Activated T-helper 9 cell treated with anti-CD3 and anti-CD28 coated beads, Interleukin-2, amount 50 U/mL, for 16 hours (primary cell): ENCODE measurements at regions not wholly inside any gene's neighbourhood (a gene's known extent, or its start where the extent isn't known, plus 50 kb on each side); places are given as distances from the start of the nearest gene placed in this dataset.

ENCODE experiments used
- DNase-seq: peaks from one replicate; pipeline ENCODE4 v3.0.0-alpha.2; 2020; ENCODE audit warnings: low read depth

GRCh38 chr1:14302025-14302424 lies 296.5 kb upstream of the KAZN start:
- DNase-seq = no peak

- no peak for DNase-seq
These were observed 295.5 kb upstream of the KAZN start for GRCh38 chr1:14303011-14303410.

DNA sequence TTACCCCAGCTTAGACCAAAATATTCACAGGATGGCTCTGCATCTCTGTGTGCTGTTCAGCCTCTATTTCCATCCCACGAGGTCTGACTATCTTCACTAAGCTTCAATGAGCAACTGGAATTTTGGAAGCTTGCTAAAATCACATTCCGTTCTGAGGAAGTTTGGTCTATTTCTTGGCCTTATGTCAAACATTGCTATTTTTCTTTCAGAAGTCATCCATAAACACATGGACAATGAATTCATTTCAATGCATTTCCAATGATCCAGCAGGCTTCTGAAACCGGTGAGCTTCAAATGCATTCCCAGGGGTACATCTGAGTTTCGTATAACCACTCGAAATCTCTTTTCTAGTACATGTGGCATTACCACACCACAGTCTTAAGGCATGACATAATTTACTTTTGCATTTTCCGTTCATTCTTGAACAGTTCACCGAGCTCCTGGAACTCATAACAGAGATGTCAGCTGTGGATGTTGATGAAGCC lies 294.1 kb upstream of the KAZN start:
- DNase-seq = no peak

DNA sequence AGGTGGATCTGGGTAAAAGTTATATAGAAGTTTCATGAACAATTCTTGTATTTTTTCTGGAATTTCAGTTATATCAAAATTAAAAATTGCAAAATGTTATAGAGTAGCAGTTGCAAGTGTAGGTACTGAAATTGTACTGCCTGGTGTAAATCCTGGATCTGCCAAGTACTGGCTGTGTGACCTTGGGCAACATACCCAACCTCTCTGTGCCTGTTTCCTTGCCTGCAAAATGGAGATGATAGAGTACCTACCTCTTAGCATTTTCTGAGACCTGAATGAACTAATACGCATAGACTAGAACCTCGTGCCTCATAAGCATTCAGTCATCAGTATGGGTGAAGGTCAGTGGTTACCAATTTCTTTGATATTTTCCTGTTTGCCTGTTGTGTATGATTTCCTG lies 290.0 kb upstream of the KAZN start:
- no peak for DNase-seq

GRCh38 chr1:14309984-14310383 lies 288.5 kb upstream of the KAZN start:
- DNase-seq = no peak

DNA sequence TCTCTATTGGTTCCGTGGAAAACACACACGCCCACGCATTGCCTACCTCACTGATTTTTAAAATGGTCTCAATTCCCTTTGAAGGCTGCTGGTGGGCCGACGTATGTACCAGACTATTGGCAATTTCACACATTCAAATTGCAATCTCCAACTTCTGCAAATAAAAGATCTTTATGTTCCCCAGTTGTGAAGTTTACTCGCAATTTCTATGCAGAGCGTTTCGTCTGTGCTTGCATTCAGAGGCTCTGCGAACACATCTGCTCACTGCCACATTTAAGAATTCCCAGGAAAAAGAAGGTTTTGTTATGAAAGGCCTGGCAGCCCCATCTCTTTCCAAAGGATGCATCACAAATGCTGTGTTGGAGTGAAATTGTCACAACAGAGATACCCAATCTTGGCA lies 288.0 kb upstream of the KAZN start:
- DNase-seq = no peak

DNA sequence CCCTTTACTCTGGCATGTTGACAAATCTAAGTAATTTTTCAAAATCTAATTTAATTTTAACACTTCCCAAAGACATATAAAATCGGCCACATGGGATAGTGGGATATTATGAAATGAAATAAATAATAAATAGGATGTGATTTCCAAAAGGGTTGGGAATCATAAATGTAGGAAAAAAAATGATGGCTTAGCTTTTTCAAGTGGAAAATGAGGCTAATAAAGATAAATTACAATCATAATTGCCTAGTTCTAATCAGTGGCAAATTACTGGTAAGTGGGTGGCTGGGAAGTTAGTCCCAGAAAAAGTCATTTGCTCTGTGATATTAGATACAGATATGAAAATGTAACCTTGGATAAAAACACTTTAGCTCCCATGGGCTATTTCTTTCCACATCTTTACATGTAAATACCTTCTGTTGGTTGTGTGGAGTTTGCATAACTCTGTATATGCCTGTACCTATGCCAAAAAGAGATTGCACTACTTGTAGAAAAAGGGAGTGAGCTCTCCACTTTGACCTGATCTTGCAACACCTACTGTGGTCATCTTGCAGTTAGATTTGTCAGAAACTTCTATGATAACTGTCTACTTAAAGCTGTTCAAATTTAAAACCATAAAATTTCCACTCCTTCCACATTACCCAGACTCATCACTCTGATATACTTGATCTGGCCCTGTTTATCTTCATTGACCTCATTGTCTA lies 284.6 kb upstream of the KAZN start:
- no peak for DNase-seq

DNA sequence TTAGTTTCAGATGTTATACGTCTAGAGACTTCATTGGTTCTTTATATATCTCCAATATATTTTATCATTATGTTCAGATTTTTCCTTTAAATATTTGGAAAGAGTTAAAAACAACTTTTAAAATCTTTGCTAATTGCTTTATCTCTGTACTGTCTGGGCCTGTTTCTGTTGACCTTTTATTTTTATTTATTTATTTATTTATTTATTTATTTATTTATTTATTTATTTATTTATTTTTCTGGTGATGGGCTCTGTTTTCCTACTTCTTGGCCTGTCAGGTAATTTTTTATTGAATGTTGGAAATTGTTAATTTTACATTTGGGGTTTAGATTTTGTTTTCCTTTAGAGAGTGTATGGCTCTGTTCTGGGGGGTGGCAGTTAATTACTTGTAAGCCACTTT lies 279.7 kb upstream of the KAZN start:
- no peak for DNase-seq

GRCh38 chr1:14320518-14320917 lies 278.0 kb upstream of the KAZN start:
- DNase-seq = no peak

DNA sequence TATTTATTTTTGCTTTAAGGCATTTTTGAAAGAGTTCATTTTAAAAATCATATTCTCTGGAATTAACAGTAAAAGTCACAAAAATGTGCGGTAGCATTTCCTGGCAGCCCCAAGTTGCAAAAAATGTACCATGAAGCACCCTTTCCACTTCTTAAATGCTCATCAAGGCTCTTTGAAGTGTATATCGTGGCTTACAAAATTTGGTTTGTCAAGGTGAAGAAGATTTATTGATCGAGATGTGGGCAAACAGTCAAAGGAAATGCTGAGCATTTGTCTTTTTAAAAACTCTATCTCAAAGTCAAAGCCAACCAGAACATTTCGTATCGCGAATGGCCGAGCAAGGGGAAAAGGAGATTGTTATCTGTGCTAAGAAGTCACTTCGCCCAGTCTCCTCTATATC lies 277.5 kb upstream of the KAZN start:
- no peak for DNase-seq

DNA sequence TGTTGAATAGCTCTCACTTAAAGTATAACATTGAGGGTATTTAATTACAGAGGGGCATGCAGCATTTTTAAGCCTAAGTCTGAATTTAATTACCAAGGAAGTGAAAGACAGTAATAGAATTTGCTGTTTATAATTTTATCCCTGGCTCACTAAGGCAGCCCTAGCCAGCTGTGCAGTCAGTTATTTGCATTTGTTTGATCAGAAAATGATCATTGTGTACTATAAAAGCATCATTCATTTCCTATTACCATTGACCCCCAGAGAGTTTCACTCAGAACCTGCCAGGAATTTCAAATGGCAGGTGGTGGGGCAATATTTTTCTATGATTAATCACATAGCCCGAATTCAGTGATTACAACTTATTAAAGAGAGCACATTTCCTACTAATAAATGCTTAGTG lies 277.1 kb upstream of the KAZN start:
- no peak for DNase-seq

- no peak for DNase-seq
These were observed 274.8 kb upstream of the KAZN start for GRCh38 chr1:14323568-14324247.

- DNase-seq = no peak
These were observed 274.2 kb upstream of the KAZN start for GRCh38 chr1:14324248-14324630.

DNA sequence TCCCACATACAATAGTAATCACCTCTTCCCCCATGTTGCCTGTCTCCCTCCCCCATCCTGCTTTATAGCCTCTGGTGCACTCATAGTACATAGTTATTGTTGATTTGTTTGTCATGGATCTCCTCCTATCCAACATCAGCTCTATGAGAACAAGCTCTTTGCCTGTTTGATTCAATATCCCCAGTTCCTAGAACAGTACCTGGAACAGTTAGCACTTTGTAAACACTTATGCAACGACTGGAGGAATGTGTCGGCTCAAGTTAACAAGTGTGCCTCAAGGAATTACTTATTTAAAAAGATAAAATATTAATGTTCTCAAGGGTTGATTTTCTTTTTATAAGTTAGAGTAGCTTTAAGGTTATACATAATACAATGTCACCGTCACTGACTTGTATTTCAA lies 271.6 kb upstream of the KAZN start:
- DNase-seq = no peak

DNA sequence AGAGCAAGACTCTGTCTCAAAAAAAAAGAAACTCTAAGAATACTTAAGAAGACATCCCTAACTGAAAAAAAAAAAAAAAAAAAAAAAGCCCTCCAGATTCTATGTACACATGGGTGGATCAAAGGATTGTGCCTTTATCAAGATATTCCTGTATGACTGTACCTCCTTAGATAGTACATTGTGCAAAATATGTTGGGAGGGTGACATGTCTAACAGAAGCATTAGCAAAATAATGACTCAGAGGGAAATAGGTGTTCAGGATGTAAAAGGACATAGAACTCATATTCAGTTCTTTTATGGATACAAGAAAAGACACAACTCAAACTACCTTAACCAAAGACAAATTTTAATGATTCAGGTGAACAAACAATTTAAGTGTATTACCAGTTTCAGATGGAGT lies 269.8 kb upstream of the KAZN start:
- DNase-seq = no peak

GRCh38 chr1:14332158-14332557 lies 266.3 kb upstream of the KAZN start:
- no peak for DNase-seq

- DNase-seq = no peak
These were observed 263.9 kb upstream of the KAZN start for GRCh38 chr1:14334336-14335176.

DNA sequence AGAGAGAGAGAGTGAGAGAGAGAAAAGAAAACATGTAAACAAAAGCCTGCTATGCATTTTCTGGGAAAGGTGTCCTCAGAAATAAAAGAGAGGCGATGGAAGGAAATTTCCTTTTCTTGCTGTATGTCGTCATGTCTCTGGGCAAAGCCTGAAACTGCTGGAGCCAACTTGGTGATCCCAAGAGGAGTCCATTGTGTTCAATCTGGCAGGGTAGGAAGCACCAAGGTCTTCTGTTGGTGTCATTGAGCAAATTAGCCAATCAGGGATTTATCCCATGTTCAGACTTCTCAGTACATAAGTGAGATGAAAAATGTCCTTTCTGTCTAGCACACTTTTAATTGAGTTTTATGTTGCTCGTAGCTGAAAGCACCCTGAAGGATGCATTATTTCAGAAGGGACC lies 260.0 kb upstream of the KAZN start:
- DNase-seq = no peak

DNA sequence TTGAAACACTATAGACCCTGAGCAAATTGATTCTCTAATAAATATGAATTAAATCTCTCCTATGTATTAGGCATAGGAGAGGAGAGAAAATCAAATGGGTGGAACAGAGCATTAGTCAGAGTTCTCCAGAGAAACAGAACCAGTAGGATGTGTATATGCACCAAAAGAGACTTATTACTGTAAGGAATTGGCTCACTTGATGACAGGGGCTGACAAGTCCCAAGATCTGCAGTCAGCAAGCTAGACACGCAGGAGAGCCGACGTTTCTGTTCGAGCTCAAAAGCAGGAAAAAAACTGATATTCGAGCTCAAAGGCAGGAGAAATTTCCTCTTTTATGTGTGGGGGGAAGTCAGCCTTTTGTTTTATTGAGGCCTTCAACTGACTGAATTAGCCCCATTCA lies 259.2 kb upstream of the KAZN start:
- no peak for DNase-seq

DNA sequence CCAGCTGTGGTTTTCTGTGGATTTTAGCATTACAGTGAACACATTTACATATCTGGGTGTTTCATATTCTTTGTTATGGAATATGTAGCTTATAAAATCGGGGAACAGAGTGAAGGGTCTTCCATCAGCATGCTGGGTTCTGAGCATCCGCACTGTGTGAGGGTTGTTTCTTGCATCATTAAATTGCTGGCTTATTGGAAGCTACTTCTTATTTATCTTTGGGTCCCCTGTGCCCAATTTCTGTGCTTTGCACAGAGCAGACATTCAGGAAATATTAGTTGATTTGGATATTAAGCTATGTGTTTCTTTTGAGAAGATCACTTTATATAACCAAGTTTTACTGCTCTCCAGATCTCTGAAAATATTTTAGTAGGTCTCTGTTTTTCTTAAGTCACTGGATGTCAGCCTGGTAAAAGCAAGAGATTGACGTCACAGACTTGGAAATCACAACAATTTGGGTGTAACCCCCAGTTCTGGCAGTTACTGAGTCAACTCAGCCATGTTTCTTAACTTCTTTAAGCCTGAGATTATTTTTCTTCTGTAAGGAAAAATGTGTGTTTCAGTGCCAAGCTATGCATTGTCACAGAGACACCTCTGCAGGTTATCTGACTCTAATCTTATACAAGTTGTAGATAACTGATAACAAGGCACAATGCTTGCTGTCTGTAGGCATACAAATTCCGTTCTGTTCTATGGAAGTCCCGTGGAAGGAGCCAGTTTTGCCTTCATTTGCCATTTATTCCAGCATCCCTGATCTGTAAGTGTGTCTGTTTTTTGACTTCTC lies 258.3 kb upstream of the KAZN start:
- no peak for DNase-seq

- no peak for DNase-seq
These were observed 257.3 kb upstream of the KAZN start for GRCh38 chr1:14341147-14341546.

DNA sequence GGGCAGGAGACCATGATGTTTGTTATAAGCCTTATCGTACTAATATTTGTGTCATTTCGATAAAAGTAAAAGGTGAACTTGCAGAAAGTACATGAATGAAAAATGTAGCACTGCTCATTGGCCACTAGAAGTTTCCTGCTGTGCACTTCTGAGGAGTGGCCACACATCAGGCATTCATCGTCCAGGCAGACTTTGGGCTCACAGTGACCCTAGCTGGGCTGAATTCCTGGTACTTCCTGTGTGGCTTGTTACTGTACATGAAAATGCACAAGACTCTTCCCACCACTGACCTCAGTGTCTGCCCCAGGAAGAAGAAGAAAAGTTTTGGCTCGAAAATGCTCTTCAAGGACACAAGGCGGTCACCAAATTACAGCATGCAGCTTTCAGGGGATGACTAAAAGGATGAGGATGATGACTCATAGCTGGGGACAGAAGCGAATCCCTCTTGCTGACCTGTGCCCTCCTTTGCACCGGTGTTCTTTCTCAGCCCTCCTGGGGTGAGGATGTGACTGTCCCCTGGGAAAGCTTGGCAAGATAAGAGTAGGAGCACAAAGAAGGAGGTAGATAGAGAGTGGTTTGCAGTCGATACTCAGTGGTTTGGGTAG lies 252.4 kb upstream of the KAZN start:
- no peak for DNase-seq
